GM18861 (cell line): ENCODE measurements at regions not wholly inside any gene's neighbourhood (a gene's known extent, or its start where the extent isn't known, plus 50 kb on each side); places are given as distances from the start of the nearest gene placed in this dataset.
"Not testable (repeated sequence)": the region's sequence is repeated elsewhere in the genome, so short reads cannot be mapped to it uniquely, and the experiment has no call there.

Source experiments
- ATAC-seq: cut with Tn5 transposase; IDR thresholded peaks from one replicate; pipeline ENCODE4 v1.9.1; 2021; ENCODE audit not compliant: unreplicated experiment

DNA sequence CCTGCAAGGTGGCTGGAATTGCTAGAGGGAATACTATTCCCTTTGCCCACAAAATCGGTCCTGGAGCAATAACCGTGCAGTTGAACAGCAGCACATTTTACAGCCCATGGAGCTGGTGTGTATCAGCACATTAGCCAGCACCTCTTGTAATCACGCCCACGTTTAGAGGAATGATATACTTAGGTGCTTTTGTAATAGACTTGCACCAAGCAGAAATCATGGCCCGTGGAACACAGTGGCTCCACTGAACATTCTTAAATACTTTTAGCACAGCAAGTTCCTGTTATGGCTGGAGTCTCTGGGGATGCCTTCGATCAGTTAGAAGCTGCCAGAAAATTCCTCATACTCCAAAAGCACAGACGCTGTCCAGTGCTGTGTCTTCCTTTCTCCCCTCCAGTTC is 218.1 kb upstream of the FAM78B start:
- no peak for ATAC-seq

- ATAC-seq = no peak
Observed at GRCh38 chr1:166390366-166391033, 223.7 kb upstream of the FAM78B start.

DNA sequence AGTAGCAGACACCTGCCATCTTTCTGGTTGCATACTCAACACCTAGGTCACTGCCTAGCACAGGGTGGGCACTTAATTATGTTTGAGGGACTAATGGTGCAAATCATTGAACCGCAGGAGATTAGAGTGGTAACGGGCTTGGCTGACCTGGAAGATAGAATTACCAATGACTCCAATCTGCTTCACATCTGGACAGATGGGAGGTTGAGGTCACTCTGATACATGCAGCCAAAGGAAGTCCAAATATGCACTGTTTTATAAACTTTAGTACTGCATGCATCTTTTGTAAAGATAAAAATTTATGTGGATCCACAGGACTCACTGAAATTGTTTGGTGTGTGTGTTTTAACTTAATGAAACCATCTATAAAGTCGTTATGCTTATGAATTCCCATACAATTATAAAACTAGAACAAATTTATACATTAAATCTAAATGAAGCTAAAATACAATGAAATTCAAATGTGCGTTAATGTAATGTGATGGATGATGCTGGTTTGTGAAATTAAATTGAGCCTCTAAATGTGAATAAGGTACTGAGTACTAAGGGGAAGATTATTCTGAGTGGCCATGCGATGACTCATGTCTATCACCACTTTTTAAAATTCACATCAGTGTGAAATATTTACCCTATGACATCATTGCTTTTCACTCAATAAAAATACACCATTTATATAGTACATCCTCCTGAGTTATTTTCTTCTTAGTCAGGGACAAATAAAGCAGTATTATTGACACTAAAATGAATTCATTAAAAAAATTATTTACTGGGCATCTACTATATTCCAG is 224.7 kb upstream of the FAM78B start:
- ATAC-seq = no peak

DNA sequence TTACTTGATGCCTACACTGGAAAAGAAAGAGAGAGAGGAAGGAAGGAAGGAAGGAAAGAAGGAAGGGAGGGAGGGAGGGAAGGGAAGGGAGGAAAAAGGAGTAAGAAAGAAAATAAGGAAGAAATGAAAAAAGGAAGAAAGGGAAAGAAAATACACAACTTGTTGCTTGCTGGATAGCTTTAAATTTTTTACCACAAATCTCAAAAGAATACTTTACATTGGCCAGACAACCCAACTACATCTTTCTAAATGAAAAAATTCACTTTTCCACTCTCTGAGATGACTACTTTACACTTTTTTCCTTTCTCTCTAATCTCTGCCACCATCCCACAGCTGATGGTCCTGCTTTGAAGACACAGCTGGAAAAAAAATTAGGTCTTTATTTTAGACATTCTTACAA is 228.9 kb upstream of the FAM78B start:
- no peak for ATAC-seq

DNA sequence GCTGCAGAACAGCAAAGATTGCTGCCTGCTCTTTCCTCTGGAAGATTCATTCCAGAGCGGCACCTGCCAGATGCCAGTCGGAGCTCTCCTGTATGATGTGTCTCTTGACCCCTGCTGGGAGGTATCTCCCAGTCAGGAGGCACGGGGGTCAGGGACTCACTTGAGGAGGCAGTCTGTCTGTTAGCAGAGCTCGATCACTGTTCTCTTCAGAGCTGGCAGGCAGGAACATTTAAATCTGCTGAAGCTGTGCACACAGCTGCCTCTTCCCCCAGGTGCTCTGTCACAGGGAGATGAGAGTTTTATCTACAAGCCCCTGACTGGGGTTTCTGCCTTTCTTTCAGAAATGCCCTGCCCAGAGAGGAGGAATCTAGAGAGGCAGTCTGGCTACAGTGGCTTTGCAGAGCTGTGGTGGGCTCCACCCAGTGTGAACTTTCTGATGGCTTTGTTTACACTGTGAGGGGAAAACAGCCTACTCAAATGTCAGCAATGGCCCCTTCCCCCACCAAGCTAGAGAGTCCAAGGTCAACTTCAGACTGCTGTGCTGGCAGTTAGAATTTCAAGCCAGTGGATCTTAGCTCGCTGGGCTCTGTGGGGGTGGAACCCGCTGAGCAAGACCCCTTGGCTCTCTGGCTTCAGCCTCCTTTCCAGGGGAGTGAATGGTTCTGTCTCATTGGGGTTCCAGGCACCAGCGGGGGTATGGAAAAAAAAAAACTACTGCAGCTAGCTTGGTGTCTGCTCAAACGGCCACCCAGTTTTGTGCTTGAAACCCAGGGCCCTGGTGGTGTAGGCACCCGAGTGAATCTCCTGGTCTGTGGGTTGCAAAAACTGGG is 242.7 kb upstream of the FAM78B start:
- not testable (repeated sequence) for ATAC-seq

GRCh38 chr1:166410083-166410385 is 243.2 kb upstream of the FAM78B start:
- no peak for ATAC-seq

- not testable (repeated sequence) for ATAC-seq
Observed at GRCh38 chr1:166416831-166417230, 250.0 kb upstream of the FAM78B start.

- ATAC-seq = no peak
Observed at GRCh38 chr1:166418344-166418933, 251.6 kb upstream of the FAM78B start.

- not testable (repeated sequence) for ATAC-seq
Observed at GRCh38 chr1:166422586-166422985, 255.8 kb upstream of the FAM78B start.

GRCh38 chr1:166432655-166433054 is 265.9 kb upstream of the FAM78B start:
- no peak for ATAC-seq

- not testable (repeated sequence) for ATAC-seq
Observed at GRCh38 chr1:166433404-166434304, 266.9 kb upstream of the FAM78B start.

GRCh38 chr1:166457700-166458099 is 290.9 kb upstream of the FAM78B start:
- ATAC-seq = no peak

- ATAC-seq = no peak
Observed at GRCh38 chr1:166464333-166464732, 297.5 kb upstream of the FAM78B start.

DNA sequence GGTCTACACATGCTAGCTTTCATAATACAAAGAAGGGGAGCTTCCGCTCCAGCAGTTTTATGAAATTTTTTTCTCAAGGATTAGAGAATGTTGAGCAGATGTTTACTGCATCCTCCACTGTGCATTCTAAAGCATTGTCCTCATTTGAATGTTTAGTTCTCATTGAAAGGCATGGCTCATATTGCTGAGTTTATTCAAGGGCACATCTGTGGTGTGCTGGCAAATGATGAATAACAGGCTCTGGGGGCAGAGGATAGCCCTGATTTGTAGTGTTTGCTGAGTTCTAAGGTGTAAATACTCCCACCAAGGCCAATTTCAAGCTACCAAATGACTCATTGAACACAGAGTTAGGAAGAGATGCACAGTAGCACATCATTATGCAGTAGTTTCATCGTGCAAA is 303.2 kb upstream of the FAM78B start:
- ATAC-seq = no peak

DNA sequence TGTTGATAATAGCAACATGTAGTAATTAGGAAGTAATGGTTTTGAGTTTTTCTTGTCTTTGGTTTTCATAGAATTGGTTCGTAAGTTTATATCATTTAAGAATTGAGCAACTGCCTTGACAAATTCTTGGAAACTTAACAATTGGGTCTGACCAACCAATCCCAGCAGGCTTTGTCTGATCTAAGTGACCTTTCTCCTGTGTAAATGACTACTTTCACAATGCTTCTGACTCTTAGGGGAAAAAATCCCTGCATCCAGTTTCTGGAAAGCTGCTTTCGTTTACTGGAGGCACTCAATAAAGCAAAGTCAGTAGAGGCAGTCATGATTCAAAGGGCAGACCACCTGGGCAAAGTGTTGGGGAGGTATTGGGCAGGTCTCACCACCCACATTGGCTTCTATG is 303.6 kb upstream of the FAM78B start:
- no peak for ATAC-seq

- ATAC-seq = no peak
Observed at GRCh38 chr1:166471359-166471758, 304.6 kb upstream of the FAM78B start.

DNA sequence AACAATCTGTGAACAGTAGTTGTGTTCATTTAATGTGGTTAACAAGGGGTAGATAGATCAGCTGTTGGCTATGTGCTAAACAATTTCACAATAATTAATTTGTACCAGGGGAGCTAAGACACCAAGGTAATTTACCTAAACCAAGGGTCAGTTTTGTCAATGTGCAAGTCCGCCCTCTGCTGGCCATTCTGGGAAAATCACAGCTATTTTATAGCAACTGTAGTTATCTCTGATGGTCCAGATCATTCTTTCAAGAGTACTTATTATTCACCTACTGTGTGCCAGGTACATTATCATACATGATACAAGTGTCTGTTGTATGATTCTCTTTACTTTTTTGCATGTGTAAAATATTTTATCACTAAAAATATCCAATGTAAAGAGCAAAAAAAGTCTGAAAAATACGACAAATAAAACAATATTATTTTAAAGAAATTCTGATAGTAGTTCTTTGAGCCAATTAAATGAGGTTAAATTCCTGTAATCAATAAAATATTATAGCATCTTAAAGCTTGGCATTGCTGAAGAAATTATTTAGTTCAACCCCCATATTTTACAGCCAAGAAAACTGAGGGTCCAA is 312.3 kb upstream of the FAM78B start:
- ATAC-seq = no peak

- no peak for ATAC-seq
Observed at GRCh38 chr1:166484471-166484870, 317.7 kb upstream of the FAM78B start.

GRCh38 chr1:166484871-166485270 is 318.1 kb upstream of the FAM78B start:
- ATAC-seq = no peak

DNA sequence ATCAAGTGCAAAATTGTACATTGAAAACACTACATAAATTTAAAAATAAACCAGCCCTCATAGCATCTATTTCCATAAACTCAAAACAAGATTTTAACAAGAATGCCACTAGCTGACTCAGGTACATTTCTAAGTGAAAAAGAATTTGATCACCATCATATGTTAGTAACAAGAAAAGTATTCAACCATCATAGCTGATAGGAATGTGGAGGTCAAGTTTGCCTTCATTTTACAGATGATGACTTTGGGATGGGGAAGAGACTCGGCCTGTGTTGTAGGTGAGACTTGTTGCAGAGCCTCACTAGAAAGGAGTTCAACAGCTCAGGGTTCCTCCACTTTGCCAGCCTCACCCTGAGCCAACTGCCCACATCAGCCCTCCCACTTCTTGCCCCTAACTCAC is 318.8 kb upstream of the FAM78B start:
- ATAC-seq = no peak
